ENCODE measurements at regions not wholly inside any gene's neighbourhood (a gene's known extent, or its start where the extent isn't known, plus 50 kb on each side); places are given as distances from the start of the nearest gene placed in this dataset.

DNA sequence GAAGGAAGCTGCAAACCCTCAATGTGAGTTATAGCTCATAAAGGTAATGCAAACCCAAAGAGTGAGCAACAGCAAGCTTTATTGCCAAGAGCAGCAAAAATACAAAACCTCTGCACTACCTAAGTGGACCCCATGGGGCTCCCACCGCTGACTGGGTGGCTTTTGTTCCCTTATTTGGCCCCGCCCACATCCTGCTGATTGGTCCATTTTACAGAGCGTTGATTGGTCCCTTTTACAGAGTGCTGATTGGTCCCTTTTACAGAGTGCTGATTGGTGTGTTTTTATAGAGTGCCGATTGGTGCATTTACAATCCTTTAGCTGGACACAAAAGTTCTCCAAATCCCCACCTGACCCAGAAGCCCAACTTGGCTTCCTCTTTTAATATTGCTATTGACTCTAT is 154.5 kb upstream of the NSMCE3 start:
- no peak for TF ChIP-seq EZH2 (IDR thresholded peaks at IDR 0.05; ENCODE audit: borderline replicate concordance, low read depth, low read length, poor library complexity, severe bottlenecking)
- TF ChIP-seq, protein P1, sequence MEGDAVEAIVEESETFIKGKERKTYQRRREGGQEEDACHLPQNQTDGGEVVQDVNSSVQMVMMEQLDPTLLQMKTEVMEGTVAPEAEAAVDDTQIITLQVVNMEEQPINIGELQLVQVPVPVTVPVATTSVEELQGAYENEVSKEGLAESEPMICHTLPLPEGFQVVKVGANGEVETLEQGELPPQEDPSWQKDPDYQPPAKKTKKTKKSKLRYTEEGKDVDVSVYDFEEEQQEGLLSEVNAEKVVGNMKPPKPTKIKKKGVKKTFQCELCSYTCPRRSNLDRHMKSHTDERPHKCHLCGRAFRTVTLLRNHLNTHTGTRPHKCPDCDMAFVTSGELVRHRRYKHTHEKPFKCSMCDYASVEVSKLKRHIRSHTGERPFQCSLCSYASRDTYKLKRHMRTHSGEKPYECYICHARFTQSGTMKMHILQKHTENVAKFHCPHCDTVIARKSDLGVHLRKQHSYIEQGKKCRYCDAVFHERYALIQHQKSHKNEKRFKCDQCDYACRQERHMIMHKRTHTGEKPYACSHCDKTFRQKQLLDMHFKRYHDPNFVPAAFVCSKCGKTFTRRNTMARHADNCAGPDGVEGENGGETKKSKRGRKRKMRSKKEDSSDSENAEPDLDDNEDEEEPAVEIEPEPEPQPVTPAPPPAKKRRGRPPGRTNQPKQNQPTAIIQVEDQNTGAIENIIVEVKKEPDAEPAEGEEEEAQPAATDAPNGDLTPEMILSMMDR (conservative IDR thresholded peaks at IDR 0.05; ENCODE audit: low read depth, low read length) = no peak

All from A673 (cell line).